ENCODE measurements at regions not wholly inside any gene's neighbourhood (a gene's known extent, or its start where the extent isn't known, plus 50 kb on each side); places are given as distances from the start of the nearest gene placed in this dataset.

DNA sequence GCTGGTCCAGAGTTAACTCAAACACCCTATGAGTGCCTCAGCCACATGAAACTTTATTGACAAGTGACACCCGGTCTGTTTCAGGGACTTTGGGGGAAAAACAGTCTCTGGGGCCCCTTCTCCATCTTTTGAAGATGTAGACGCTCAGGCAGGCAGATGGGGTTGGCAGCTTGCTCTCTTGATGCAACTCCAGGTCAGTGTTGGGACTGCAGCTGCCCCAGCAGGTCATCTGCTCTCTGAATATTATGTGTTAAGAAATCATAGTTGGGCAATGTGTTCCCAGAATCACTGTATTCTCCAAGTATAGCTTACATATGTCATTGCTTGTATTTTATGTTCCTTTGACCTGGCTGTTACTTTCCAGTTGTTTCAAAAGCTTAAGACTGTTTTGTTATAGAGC lies 544.9 kb upstream of the MGMT start:
- no peak for ATAC-seq
- Histone ChIP-seq H3K36me3 (ENCODE audit: control insufficient read depth, insufficient read depth, low read length) (no peaks in the 10 kb centered on the region), H3K27me3 (ENCODE audit: control insufficient read depth in 2 of 2, insufficient read depth in 2 of 2, low read length in 2 of 2) (peaks cover 0 to 2% of the 10 kb centered on the region in 2 experiments; a peak in 1 of 5 replicates), H4K20me1 (replicated peaks; ENCODE audit: control insufficient read depth, insufficient read depth, low read length) (no peaks in the 10 kb centered on the region), H3K9ac (ENCODE audit: insufficient read depth in 1 of 2, low read depth in 2 of 2, low read length in 2 of 2) (no peak overlapping the region), H2AFZ (ENCODE audit: low read depth, low read length) (no peak overlapping the region), H3K79me2 (ENCODE audit: control insufficient read depth, insufficient read depth, low read length) (no peaks in the 10 kb centered on the region), H3K4me3 (no peak overlapping the region), H3K4me2 (ENCODE audit: insufficient read depth, low read length) (no peak overlapping the region), H3K9me1 (ENCODE audit: control insufficient read depth, insufficient read depth, low read length) (no peaks in the 10 kb centered on the region), H3K4me1 (replicated peaks in 1 of 2; ENCODE audit: control insufficient read depth in 2 of 2, insufficient read depth in 2 of 2, low read length in 2 of 2) (no peaks in the 10 kb centered on the region), H3K27ac (ENCODE audit: extremely low read depth, low read depth, low read length) (no peak overlapping the region), H3K9me3 (replicated peaks; ENCODE audit: control insufficient read depth, insufficient read depth, low read depth, low read length) (no peaks in the 10 kb centered on the region)
- ChIA-PET CTCF (ENCODE audit: low intra/inter-chr PET ratio) (no interaction called here), POLR2A (no interaction called here)
- BruUV-seq (replicated peaks): no TSS peak
- intact Hi-C loops (cut with micrococcal nuclease): no loop called here
- TF ChIP-seq ZFPM2 (CRISPR knock-in tag; IDR thresholded peaks at IDR 0.05) (no peak), SNIP1 (IDR thresholded peaks at IDR 0.05; ENCODE audit: low read depth) (no peak), EHMT2 (IDR thresholded peaks at IDR 0.05) (no peak), PRMT5 (CRISPR knock-in tag; IDR thresholded peaks at IDR 0.05) (no peak), ERF (CRISPR knock-in tag; IDR thresholded peaks at IDR 0.05) (no peak), NONO (IDR thresholded peaks at IDR 0.05; ENCODE audit: low read depth in 2 of 2, low read length in 1 of 2) (no peak), ZSCAN29 (IDR thresholded peaks at IDR 0.05) (no peak), ZNF507 (tag; conservative IDR thresholded peaks at IDR 0.05) (no peak), KDM5B (IDR thresholded peaks at IDR 0.05; ENCODE audit: insufficient replicate concordance, low read depth, low read length) (no peak), DPF2 (IDR thresholded peaks at IDR 0.05) (no peak), ASH1L (IDR thresholded peaks at IDR 0.05; ENCODE audit: borderline replicate concordance, low read depth, partially characterized antibody) (no peak)
- no peak for FAIRE-seq
- in situ Hi-C loops (cut with MboI): no loop called here
- no peak for DNase-seq (ENCODE audit: extremely low read depth in 1 of 4, low spot score in 3 of 4)
- WGBS (ENCODE audit: insufficient coverage, low coverage, missing lambda C conversion rate): 0% methylated on average over 1 of the region's 2 CpGs

Data from K562 (cell line).